Astrocyte (in vitro differentiated cells and primary cell): ENCODE measurements at regions not wholly inside any gene's neighbourhood (a gene's known extent, or its start where the extent isn't known, plus 50 kb on each side); places are given as distances from the start of the nearest gene placed in this dataset.
A peak's percentile ranks its signal among the peaks of the same experiment; 100 is the strongest.

Source experiments
- DNase-seq: peaks from one replicate; pipeline ENCODE4 v3.0.0-alpha.2; 2010; ENCODE audit warnings: low read depth
- FAIRE-seq: peaks from 2 replicates; lab custom pipeline; 2011; peaks lifted over from hg19 to GRCh38; lab: Jason Lieb, UNC
- H2AFZ ChIP-seq: 2 replicates; pipeline ENCODE4 v1.6.0; 2012; ENCODE audit warnings: low read depth, low read length, inconsistent platforms
- H3K27ac ChIP-seq: 2 replicates; pipeline ENCODE4 v1.5.1; 2011; ENCODE audit warnings: low read depth, low read length, inconsistent platforms
- H3K27me3 ChIP-seq: 2 replicates; pipeline ENCODE4 v1.6.0; 2011; ENCODE audit warnings: low read length, inconsistent platforms; ENCODE audit not compliant: insufficient read depth
- H3K36me3 ChIP-seq: 2 replicates; pipeline ENCODE4 v1.5.1; 2011; ENCODE audit warnings: low read length, inconsistent platforms; ENCODE audit not compliant: insufficient read depth
- H3K4me1 ChIP-seq: 2 replicates; pipeline ENCODE4 v1.5.1; 2011; ENCODE audit warnings: low read length, inconsistent platforms; ENCODE audit not compliant: insufficient read depth
- H3K4me2 ChIP-seq: 2 replicates; pipeline ENCODE4 v1.6.0; 2012; ENCODE audit warnings: low read length, inconsistent platforms
- H3K4me3 ChIP-seq: 2 replicates; pipeline ENCODE4 v1.5.1; 2011; ENCODE audit warnings: low read depth, mild to moderate bottlenecking, low read length, inconsistent platforms; ENCODE audit not compliant: insufficient read depth
- H3K79me2 ChIP-seq: 2 replicates; pipeline ENCODE4 v1.6.0; 2012; ENCODE audit warnings: mild to moderate bottlenecking, low read length, inconsistent platforms; ENCODE audit not compliant: insufficient read depth
- H3K9ac ChIP-seq: 2 replicates; pipeline ENCODE4 v1.6.0; 2012; ENCODE audit warnings: mild to moderate bottlenecking, low read length, inconsistent platforms
- H3K9me3 ChIP-seq: 2 replicates; pipeline ENCODE4 v1.5.1; 2012; ENCODE audit warnings: low read depth, mild to moderate bottlenecking, low read length, inconsistent platforms; ENCODE audit not compliant: insufficient read depth
- H4K20me1 ChIP-seq: 2 replicates; pipeline ENCODE4 v1.6.0; 2012; ENCODE audit warnings: low read length, inconsistent platforms; ENCODE audit not compliant: insufficient read depth
- H3K27ac Mint-ChIP-seq: one replicate; pipeline ENCODE4 v1.8.0; 2021; ENCODE audit warnings: mild to moderate bottlenecking, mixed read lengths; ENCODE audit not compliant: unreplicated experiment
- H3K27me3 Mint-ChIP-seq: one replicate; pipeline ENCODE4 v1.8.0; 2021; ENCODE audit warnings: low read depth, mixed read lengths; ENCODE audit not compliant: unreplicated experiment
- H3K36me3 Mint-ChIP-seq: one replicate; pipeline ENCODE4 v1.8.0; 2021; ENCODE audit warnings: low read depth, mixed read lengths; ENCODE audit not compliant: unreplicated experiment
- H3K4me1 Mint-ChIP-seq: one replicate; pipeline ENCODE4 v1.8.0; 2021; ENCODE audit warnings: low read depth, mixed read lengths; ENCODE audit not compliant: unreplicated experiment
- H3K4me3 Mint-ChIP-seq: one replicate; pipeline ENCODE4 v1.8.0; 2021; ENCODE audit warnings: mild to moderate bottlenecking, moderate library complexity, mixed read lengths; ENCODE audit not compliant: unreplicated experiment
- H3K9me3 Mint-ChIP-seq: one replicate; pipeline ENCODE4 v1.8.0; 2021; ENCODE audit warnings: mild to moderate bottlenecking, mixed read lengths; ENCODE audit not compliant: unreplicated experiment
- EZH2 ChIP-seq: IDR thresholded peaks from 2 replicates; pipeline ENCODE4 v1.6.1; 2012; ENCODE audit warnings: mild to moderate bottlenecking, low read length, inconsistent platforms; ENCODE audit not compliant: insufficient read depth
- TF ChIP-seq, protein P1 (sequence below): IDR thresholded peaks from 2 replicates; pipeline ENCODE4 v1.5.1; 2011; ENCODE audit warnings: low read depth, mild to moderate bottlenecking, inconsistent platforms, low read length, moderate library complexity; ENCODE audit not compliant: insufficient read depth

DNA sequence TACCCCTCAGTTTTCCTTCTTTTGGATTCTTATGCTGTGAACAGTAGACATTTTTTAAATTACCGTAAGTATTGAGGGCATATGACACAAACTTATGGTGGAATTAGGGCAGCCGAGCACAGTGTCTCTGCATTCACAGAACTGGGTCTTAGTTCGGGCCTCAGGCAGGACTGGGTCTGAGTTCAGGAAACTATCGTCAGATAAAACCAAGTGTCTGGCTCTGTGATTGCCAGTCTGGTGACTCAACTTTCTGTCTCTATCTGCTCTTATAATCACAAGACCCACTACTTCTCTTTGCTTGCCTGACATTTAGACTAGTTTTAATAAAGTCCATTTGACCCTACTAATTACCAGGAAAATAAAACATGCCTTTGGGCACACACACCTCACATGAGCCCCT lies 146.2 kb downstream of the LMLN start:
- FAIRE-seq (no peak), DNase-seq (no peak)
- H3K9me3 Mint-ChIP-seq: peaks cover 4% of the 10 kb centered on the region
- TF ChIP-seq, protein P1, sequence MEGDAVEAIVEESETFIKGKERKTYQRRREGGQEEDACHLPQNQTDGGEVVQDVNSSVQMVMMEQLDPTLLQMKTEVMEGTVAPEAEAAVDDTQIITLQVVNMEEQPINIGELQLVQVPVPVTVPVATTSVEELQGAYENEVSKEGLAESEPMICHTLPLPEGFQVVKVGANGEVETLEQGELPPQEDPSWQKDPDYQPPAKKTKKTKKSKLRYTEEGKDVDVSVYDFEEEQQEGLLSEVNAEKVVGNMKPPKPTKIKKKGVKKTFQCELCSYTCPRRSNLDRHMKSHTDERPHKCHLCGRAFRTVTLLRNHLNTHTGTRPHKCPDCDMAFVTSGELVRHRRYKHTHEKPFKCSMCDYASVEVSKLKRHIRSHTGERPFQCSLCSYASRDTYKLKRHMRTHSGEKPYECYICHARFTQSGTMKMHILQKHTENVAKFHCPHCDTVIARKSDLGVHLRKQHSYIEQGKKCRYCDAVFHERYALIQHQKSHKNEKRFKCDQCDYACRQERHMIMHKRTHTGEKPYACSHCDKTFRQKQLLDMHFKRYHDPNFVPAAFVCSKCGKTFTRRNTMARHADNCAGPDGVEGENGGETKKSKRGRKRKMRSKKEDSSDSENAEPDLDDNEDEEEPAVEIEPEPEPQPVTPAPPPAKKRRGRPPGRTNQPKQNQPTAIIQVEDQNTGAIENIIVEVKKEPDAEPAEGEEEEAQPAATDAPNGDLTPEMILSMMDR: no peak
- no peak for TF ChIP-seq EZH2
- H3K4me1 Mint-ChIP-seq: peaks cover 5% of the 10 kb centered on the region
- H3K27ac Mint-ChIP-seq: no peak overlapping the region
- Histone ChIP-seq H2AFZ (no peak overlapping the region), H4K20me1 (no peaks in the 10 kb centered on the region), H3K9ac (no peak overlapping the region), H3K79me2 (no peaks in the 10 kb centered on the region), H3K4me3 (no peak overlapping the region), H3K36me3 (no peaks in the 10 kb centered on the region), H3K27me3 (peaks cover 5% of the 10 kb centered on the region), H3K4me1 (no peaks in the 10 kb centered on the region), H3K4me2 (no peak overlapping the region), H3K27ac (no peak overlapping the region), H3K9me3 (no peaks in the 10 kb centered on the region)
- H3K36me3 Mint-ChIP-seq: no peaks in the 10 kb centered on the region
- H3K27me3 Mint-ChIP-seq: peaks cover 10% of the 10 kb centered on the region
- H3K4me3 Mint-ChIP-seq: peak overlapping the region; percentile 8

DNA sequence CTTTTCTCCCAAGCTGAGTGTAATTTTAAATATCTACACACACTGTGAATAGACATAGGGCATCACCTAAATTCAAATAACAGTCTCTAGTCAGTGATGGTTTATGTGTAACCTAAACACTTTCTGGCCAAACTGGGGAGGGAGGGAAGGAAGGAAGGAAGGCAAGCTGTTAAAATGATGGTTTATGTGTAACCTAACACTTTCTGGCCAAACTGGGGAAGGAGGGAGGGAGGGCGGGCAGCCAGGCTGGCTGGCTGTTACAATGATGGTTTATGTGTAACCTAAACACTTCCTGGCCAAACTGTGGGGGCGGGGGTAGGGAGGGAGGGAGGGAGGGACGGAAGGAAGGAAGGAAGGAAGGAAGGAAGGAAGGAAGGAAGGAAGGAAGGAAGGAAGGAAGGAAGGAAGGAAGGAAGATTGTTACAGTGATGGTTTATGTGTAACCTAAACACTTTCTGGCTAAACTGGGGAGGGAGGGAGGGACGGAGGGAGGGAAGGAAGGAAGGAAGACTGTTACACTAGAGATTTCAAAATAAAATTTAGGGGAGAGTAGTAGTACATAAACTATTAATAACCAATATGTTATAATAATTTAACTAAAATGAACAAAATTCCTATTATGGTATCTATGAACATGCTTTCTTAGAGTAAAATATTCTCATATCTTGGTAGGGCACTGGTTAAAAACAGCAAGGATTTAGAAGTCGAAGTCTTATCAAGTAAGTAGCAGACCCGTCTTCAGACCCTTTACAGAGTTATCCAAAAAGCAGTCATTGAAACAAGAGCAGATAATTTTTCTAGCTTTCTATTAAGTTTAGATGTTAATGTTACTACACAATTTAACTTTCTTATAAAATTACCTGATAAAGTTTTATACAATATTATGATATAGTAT lies 148.1 kb downstream of the LMLN start:
- Mint-ChIP-seq H3K36me3 (no peaks in the 10 kb centered on the region), H3K27me3 (peaks cover 20% of the 10 kb centered on the region), H3K9me3 (peaks cover 4% of the 10 kb centered on the region), H3K4me1 (peaks cover 8% of the 10 kb centered on the region), H3K27ac (no peak overlapping the region), H3K4me3 (no peak overlapping the region)
- Histone ChIP-seq H3K9ac (no peak overlapping the region), H3K79me2 (no peaks in the 10 kb centered on the region), H4K20me1 (no peaks in the 10 kb centered on the region), H2AFZ (no peak overlapping the region), H3K4me2 (no peak overlapping the region), H3K4me3 (no peak overlapping the region), H3K36me3 (no peaks in the 10 kb centered on the region), H3K27ac (no peak overlapping the region), H3K27me3 (peaks cover 19% of the 10 kb centered on the region), H3K9me3 (no peaks in the 10 kb centered on the region), H3K4me1 (no peaks in the 10 kb centered on the region)
- FAIRE-seq: no peak
- no peak for DNase-seq
- TF ChIP-seq, protein P1: no peak
- TF ChIP-seq EZH2: no peak

DNA sequence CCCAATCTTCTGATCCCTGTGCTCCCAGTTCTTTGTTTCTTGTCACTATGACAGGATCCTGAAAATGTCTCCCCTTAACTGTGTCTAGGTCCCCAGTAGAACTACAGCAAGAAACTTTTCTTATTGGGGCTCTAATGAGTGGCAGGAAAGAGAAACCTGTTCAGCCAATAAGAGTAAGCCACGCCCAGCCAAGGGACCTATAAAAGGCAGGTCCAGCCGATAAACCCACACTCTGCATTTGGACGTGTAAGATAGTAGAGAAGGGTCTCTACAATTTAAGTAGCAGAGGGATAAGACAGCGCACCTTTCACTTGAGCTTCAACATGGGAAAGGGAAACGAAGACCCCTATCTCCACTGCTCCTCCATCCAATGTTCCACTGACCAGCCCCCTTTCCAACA lies 149.9 kb downstream of the LMLN start:
- peaks cover 8% of the 10 kb centered on the region for H3K9me3 Mint-ChIP-seq
- no peaks in the 10 kb centered on the region for H4K20me1 ChIP-seq
- no peaks in the 10 kb centered on the region for H3K9me3 ChIP-seq
- H3K4me1 ChIP-seq: no peaks in the 10 kb centered on the region
- TF ChIP-seq EZH2: no peak
- TF ChIP-seq, protein P1: no peak
- H3K36me3 Mint-ChIP-seq: no peaks in the 10 kb centered on the region
- FAIRE-seq (no peak), DNase-seq (no peak)
- no peak overlapping the region for H3K9ac ChIP-seq
- no peak overlapping the region for H2AFZ ChIP-seq
- H3K79me2 ChIP-seq: no peaks in the 10 kb centered on the region
- H3K27me3 ChIP-seq: peaks cover 29% of the 10 kb centered on the region
- peaks cover 36% of the 10 kb centered on the region for H3K27me3 Mint-ChIP-seq
- H3K4me2 ChIP-seq: no peak overlapping the region
- no peaks in the 10 kb centered on the region for H3K36me3 ChIP-seq
- no peak overlapping the region for H3K4me3 Mint-ChIP-seq
- no peak overlapping the region for H3K27ac Mint-ChIP-seq
- H3K27ac ChIP-seq: no peak overlapping the region
- no peak overlapping the region for H3K4me3 ChIP-seq
- peaks cover 11% of the 10 kb centered on the region for H3K4me1 Mint-ChIP-seq
